ENCODE measurements at regions not wholly inside any gene's neighbourhood (a gene's known extent, or its start where the extent isn't known, plus 50 kb on each side); places are given as distances from the start of the nearest gene placed in this dataset.

- no peak for DNase-seq
These were observed 519.2 kb upstream of the REG3G start for GRCh38 chr2:78506301-78506700.

GRCh38 chr2:78521938-78522337 is 503.6 kb upstream of the REG3G start:
- no peak for DNase-seq

GRCh38 chr2:78532762-78533379 is 492.6 kb upstream of the REG3G start:
- DNase-seq, result no peak

DNA sequence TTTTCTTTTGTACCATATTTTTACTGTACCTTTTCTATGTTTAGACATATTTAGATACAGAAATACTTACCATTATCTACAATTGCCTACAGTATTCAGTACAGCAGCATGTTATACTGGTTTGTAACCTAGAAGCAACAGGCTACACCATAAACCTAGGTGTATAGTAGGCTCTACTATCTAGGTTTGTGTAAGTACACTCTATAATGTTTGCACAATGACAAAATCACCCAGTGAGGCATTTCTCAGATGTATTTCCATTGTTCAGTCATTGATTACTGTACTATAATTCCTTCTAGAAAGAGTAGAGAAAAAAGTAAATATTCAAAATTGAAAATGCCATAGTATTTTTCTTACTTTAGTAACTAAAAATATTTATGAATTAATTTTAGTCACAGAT is 490.1 kb upstream of the REG3G start:
- DNase-seq, result no peak

- no peak for DNase-seq
These were observed 487.2 kb upstream of the REG3G start for GRCh38 chr2:78538322-78538721.

- no peak for DNase-seq
These were observed 485.2 kb upstream of the REG3G start for GRCh38 chr2:78540255-78540654.

GRCh38 chr2:78541088-78541450 is 484.4 kb upstream of the REG3G start:
- DNase-seq, result no peak

DNA sequence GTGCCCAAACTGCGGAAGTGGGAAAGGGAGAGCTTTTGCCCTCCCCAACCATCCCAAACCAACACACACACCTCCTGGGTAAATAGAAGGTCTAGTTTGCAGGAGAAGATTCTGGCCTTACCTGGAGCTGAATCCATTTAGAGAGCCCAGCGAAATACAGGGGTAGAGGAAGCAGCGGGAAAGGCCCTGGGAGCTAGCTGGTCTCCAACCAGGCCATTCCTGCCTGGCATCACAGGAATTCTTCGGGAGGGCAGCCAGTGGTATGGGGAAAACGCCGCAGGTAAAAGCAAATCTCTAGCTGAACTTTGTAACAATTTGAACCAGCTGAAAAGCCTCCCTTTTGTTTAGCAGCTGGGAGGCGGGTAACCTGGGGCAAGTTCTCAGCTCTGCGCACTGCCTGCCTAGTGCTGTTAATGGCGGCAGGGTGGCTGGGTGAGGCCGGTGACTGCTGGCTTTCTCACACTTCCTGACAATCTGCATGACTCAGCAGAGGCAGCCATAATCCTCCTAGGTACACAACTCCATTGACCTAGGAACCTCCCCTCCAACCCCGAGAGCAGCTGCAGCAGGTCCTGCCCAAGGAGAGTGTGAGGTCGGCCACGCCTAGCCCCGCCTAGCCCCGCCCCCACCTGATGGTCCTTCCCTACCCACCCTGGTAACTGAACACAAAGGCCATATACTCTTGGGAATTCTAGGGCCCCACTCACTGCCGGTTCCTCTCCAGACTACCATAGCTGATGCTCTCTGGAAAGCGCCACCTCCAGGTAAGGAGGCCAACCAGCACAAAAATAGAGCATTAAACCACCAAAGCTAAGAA is 483.8 kb upstream of the REG3G start:
- DNase-seq, result no peak

GRCh38 chr2:78546843-78547242 is 478.7 kb upstream of the REG3G start:
- DNase-seq, result no peak

GRCh38 chr2:78549766-78550165 is 475.7 kb upstream of the REG3G start:
- no peak for DNase-seq

GRCh38 chr2:78553866-78554647 is 471.4 kb upstream of the REG3G start:
- DNase-seq, result no peak

DNA sequence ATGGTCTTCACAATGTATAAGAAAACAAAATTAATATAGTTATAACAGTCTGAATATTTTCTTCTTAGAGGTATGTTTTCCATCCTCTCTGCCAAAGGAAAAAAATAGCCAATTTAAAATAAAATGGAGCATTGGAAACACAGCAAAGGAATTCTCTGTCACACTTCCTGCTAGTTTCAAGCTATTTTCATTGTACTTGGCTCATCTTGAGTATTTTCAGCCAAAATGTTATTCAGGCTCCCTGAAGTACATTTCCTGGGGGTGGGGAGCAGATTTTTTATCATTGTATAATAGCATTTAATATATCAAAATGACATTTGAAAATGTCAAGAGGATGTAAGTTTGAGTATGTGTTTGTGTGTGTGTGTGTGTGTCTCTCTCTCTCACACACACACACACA is 463.6 kb upstream of the REG3G start:
- DNase-seq, result no peak

DNA sequence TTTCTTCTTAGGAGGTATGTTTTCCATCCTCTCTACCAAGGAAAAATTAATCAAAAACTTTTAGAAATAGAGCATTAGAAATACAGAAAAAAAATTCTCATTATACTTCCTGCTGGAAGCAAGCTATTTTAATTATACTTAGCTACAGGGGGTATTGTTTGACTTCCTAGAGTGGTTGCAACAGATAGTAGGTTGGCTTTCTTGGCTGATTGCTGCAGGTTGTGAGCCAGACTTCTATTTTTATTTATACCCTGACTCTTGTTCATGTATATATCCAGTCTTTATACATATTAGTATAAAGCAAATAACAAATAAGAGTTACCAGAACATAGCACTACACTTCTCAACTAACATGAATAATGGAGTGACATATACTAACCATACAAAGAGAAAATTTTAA is 460.8 kb upstream of the REG3G start:
- no peak for DNase-seq

GRCh38 chr2:78568782-78569373 is 456.6 kb upstream of the REG3G start:
- no peak for DNase-seq

GRCh38 chr2:78576409-78576808 is 449.1 kb upstream of the REG3G start:
- DNase-seq, result no peak

DNA sequence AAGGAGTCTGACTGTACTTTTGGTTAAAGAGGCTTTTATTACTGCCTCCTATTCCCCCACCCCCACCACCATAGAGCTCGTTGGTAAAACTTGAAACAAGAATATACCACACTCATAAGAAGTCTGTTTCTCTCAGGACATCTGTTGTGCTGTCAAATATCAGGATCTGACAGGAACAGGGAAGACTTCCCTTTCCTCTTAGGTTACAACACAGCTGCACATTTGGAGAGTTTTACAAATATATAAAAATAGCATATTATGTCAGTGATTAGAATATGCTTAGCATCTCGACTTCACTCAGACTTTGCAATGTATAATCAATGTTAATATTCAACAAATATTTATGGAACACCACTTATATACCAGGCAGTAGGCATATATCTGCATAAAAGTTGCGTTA is 439.6 kb upstream of the REG3G start:
- no peak for DNase-seq

DNA sequence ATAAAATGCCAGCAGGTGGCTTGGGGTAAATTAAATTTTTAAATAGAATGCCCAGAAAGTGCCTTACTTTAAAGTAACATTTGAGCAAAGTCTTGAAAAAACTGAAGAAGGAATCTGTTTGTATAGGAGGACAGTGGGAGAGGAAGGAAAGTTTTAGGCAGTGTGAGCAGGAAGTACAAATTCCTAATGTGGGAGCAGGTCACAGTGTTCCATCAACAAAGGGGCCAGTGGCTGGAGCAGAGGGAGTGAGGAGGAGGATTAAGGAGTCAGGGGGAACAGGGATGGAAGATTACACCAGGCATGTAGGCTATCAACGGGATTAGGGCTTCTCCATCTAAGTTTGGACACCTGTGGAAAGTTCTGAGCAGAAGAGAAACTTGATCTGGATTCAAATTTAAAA is 439.2 kb upstream of the REG3G start:
- no peak for DNase-seq

DNA sequence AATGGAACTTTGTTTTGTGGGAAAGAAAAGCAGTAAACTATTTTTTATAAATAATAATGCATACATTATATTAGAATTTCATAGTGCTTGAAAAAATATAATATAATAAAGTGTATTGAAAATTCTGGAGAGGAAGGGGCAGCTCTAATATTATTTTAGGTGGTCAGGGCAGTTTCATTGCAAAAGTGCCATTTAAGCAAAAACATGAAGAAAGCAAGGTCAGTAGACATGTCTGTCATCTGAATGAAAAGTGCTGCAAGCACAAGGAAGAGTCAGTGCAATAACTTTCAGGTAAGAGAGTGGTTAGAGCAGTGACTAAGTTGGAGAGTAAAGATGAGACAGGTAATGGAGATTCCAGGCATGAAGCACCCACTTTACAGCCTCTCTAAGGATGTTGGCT is 435.6 kb upstream of the REG3G start:
- DNase-seq, result no peak

- no peak for DNase-seq
These were observed 433.0 kb upstream of the REG3G start for GRCh38 chr2:78592491-78592890.

DNA sequence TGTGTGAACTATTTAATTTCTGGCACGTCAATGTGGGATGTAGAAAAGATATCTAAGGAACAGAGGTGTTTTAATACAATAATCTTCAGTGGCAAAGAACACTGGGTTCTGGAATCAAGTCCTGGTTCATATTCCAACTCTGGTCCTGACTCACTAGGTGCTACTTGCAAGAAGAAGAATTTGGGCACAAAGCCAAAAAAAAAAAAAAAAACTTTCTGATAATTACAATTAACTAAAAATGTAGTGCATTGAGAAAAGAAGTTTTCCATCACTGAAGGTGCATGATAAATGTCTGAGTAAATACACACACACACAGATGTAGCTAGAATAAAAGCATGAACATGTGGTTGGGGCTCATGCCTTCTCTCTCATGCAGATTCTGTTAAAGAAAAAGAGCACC is 424.4 kb upstream of the REG3G start:
- DNase-seq, result no peak

- no peak for DNase-seq
These were observed 422.6 kb upstream of the REG3G start for GRCh38 chr2:78602862-78603261.

DNA sequence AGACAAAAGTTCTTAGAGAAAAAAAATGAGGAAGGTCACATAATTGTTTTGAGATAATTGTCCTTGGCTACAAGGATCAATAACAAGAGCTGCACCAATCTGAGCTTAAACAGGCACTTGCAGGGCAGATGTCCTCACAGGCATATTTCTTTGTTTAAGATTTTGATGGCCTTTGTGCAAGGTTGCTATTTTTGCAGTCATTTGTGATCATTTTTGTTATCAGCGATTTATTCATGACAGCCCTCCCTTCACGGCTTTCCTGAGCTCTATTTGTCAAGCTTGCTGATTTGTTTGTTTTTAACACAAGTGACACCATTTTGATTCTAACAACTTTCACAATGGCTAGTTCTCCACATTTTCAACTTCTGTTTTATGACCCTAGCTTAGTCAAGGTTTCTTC is 418.6 kb upstream of the REG3G start:
- no peak for DNase-seq

DNA sequence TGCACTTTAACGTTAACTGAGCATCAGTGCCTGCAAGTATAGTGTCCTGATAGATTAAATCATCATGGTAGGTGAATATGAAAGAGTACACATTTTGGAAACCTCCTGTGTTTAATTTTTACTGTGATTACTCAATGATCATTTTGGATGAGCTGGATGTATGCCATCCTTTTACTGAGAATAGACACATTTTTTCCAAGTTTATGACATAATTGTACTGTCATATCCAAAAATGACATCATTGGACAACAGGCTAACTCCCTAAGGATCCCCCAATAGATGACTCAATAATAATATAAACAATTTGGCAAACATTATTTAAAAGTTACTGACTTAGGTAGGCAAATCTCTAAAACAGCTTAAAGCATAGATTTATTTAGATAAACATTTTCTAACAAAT is 410.8 kb upstream of the REG3G start:
- no peak for DNase-seq

GRCh38 chr2:78615956-78616355 is 409.5 kb upstream of the REG3G start:
- no peak for DNase-seq

All from COR-L47 (cell line).